ENCODE measurements at regions not wholly inside any gene's neighbourhood (a gene's known extent, or its start where the extent isn't known, plus 50 kb on each side); places are given as distances from the start of the nearest gene placed in this dataset.

DNA sequence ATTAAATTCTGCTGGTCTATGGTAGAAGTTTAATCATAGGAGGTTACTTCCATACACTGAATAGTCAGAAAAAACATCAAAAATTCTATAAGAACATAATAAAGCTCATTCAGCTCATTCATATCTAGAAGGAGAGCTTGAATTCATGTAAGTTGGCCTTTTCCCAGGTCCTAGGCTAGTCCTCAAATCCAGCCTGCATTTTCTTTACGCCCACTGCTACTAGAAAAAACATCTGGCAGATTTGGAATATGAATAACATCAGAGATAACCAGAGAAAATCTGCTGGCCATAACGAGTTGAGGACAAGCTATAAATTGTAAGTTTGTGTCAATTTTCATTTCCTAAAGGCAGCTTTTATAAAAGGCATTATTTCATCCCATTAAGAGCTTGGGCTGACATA lies 95.5 kb downstream of the MXRA5 start:
- Histone ChIP-seq H3K79me2 (ENCODE audit: insufficient read depth, low read length) (no peaks in the 10 kb centered on the region), H4K20me1 (ENCODE audit: insufficient read depth, low read length) (no peaks in the 10 kb centered on the region), H3K27me3 (ENCODE audit: control insufficient read depth in 1 of 2, insufficient read depth in 2 of 2, low read length in 2 of 2) (no peaks in the 10 kb centered on the region), H3K4me2 (ENCODE audit: low read depth, low read length) (no peak overlapping the region), H3K36me3 (replicated peaks in 1 of 2; ENCODE audit: control insufficient read depth in 1 of 2, insufficient read depth in 2 of 2, low read length in 2 of 2) (no peaks in the 10 kb centered on the region), H3K9ac (ENCODE audit: insufficient read depth, low read depth, low read length) (no peak overlapping the region), H3K9me3 (ENCODE audit: low read length) (no peaks in the 10 kb centered on the region), H2AFZ (ENCODE audit: low read length) (no peak overlapping the region), H3K4me1 (ENCODE audit: insufficient read depth, low read length) (no peaks in the 10 kb centered on the region), H3K4me3 (replicated peaks in 1 of 3; ENCODE audit: insufficient read depth in 1 of 3, low read depth in 2 of 3, low read length in 3 of 3) (no peak overlapping the region), H3K27ac (ENCODE audit: extremely low read length, insufficient read depth, low read length) (no peak overlapping the region)
- TF ChIP-seq ZNF746 (CRISPR knock-in tag; IDR thresholded peaks at IDR 0.05) (no peak), CBX2 (IDR thresholded peaks at IDR 0.05; ENCODE audit: low read depth, low read length) (no peak), CBX2 (CRISPR knock-in tag; IDR thresholded peaks at IDR 0.05; ENCODE audit: low read depth) (no peak), E2F5 (CRISPR knock-in tag; conservative IDR thresholded peaks at IDR 0.05) (no peak)
- no peak for FAIRE-seq
- no peak for ATAC-seq
- in situ Hi-C loops (cut with HindIII; ENCODE audit: extremely low pct_ligation_motif_present, low pct_unique_long_range_greater_than_20kb): no loop called here
- intact Hi-C loops (cut with micrococcal nuclease; ENCODE audit: unreplicated experiment): no loop called here
- DNase-seq (ENCODE audit: low spot score): no peak
- POLR2A ChIA-PET: no interaction called here
- CTCF ChIA-PET (ENCODE audit: low intra/inter-chr PET ratio, low total read pairs): no interaction called here
- WGBS (ENCODE audit: low lambda C conversion rate): 0% methylated on average over 2 of the region's 2 CpGs
- no TSS peak for BruUV-seq (replicated peaks)

GRCh38 chrX:3244955-3245354 lies 101.5 kb downstream of the MXRA5 start:
- H3K27me3 ChIP-seq (ENCODE audit: control insufficient read depth in 1 of 2, insufficient read depth in 2 of 2, low read length in 2 of 2): no peaks in the 10 kb centered on the region
- DNase-seq (ENCODE audit: low spot score) (no peak), FAIRE-seq (no peak), ATAC-seq (no peak)
- ChIA-PET CTCF (ENCODE audit: low intra/inter-chr PET ratio, low total read pairs) (no interaction called here), POLR2A (no interaction called here)
- H3K4me2 ChIP-seq (ENCODE audit: low read depth, low read length): no peak overlapping the region
- H2AFZ ChIP-seq (ENCODE audit: low read length): no peak overlapping the region
- H3K4me3 ChIP-seq (replicated peaks in 1 of 3; ENCODE audit: insufficient read depth in 1 of 3, low read depth in 2 of 3, low read length in 3 of 3): no peak overlapping the region
- TF ChIP-seq STAG1 (CRISPR knock-in tag; IDR thresholded peaks at IDR 0.05) (peak; percentile 20; the same call in 1 of the 2 replicates), PRDM10 (CRISPR knock-in tag; IDR thresholded peaks at IDR 0.05; ENCODE audit: low read depth) (no peak)
- no peaks in the 10 kb centered on the region for H3K9me3 ChIP-seq (ENCODE audit: low read length)
- no peaks in the 10 kb centered on the region for H3K4me1 ChIP-seq (ENCODE audit: insufficient read depth, low read length)
- H4K20me1 ChIP-seq (ENCODE audit: insufficient read depth, low read length): no peaks in the 10 kb centered on the region
- no peaks in the 10 kb centered on the region for H3K79me2 ChIP-seq (ENCODE audit: insufficient read depth, low read length)
- no TSS peak for BruUV-seq (replicated peaks)
- H3K9ac ChIP-seq (ENCODE audit: insufficient read depth, low read depth, low read length): no peak overlapping the region
- intact Hi-C loops (cut with micrococcal nuclease; ENCODE audit: unreplicated experiment): no loop called here
- in situ Hi-C loops (cut with HindIII; ENCODE audit: extremely low pct_ligation_motif_present, low pct_unique_long_range_greater_than_20kb): no loop called here
- no peaks in the 10 kb centered on the region for H3K36me3 ChIP-seq (replicated peaks in 1 of 2; ENCODE audit: control insufficient read depth in 1 of 2, insufficient read depth in 2 of 2, low read length in 2 of 2)
- H3K27ac ChIP-seq (ENCODE audit: extremely low read length, insufficient read depth, low read length): no peak overlapping the region
